ENCODE measurements at regions not wholly inside any gene's neighbourhood (a gene's known extent, or its start where the extent isn't known, plus 50 kb on each side); places are given as distances from the start of the nearest gene placed in this dataset.

- DNase-seq: no peak
- no peaks in the 10 kb centered on the region for H3K27me3 Mint-ChIP-seq
- peaks cover 2% of the 10 kb centered on the region for H3K4me1 Mint-ChIP-seq
- no peak overlapping the region for H3K27ac Mint-ChIP-seq
- H3K4me3 Mint-ChIP-seq: no peak overlapping the region
- peaks cover 3% of the 10 kb centered on the region for H3K9me3 Mint-ChIP-seq
- H3K36me3 Mint-ChIP-seq (ENCODE audit: low read depth): no peaks in the 10 kb centered on the region
- intact Hi-C loops (cut with micrococcal nuclease): no loop called here
These were observed 185.8 kb downstream of the NRIP1 start for GRCh38 chr21:14878971-14879370.

GRCh38 chr21:14877581-14878228 is 187.1 kb downstream of the NRIP1 start:
- Mint-ChIP-seq H3K27me3 (no peaks in the 10 kb centered on the region), H3K9me3 (peaks cover 3% of the 10 kb centered on the region), H3K4me3 (no peak overlapping the region), H3K27ac (no peak overlapping the region), H3K4me1 (peaks cover 2% of the 10 kb centered on the region), H3K36me3 (ENCODE audit: low read depth) (no peaks in the 10 kb centered on the region)
- intact Hi-C loops (cut with micrococcal nuclease): no loop called here
- no peak for DNase-seq

GRCh38 chr21:14876524-14876840 is 188.3 kb downstream of the NRIP1 start:
- intact Hi-C loops (cut with micrococcal nuclease): no loop called here
- Mint-ChIP-seq H3K27me3 (no peaks in the 10 kb centered on the region), H3K4me3 (no peak overlapping the region), H3K36me3 (ENCODE audit: low read depth) (no peaks in the 10 kb centered on the region), H3K27ac (no peak overlapping the region), H3K4me1 (peaks cover 2% of the 10 kb centered on the region), H3K9me3 (no peaks in the 10 kb centered on the region)
- DNase-seq: no peak

GRCh38 chr21:14875704-14876523 is 188.9 kb downstream of the NRIP1 start:
- Mint-ChIP-seq H3K4me3 (no peak overlapping the region), H3K27ac (no peak overlapping the region), H3K27me3 (peaks cover 2% of the 10 kb centered on the region), H3K9me3 (no peaks in the 10 kb centered on the region), H3K36me3 (ENCODE audit: low read depth) (no peaks in the 10 kb centered on the region), H3K4me1 (peaks cover 2% of the 10 kb centered on the region)
- intact Hi-C loops (cut with micrococcal nuclease): no loop called here
- no peak for DNase-seq

GRCh38 chr21:14875186-14875585 is 189.6 kb downstream of the NRIP1 start:
- peaks cover 3% of the 10 kb centered on the region for H3K27me3 Mint-ChIP-seq
- intact Hi-C loops (cut with micrococcal nuclease): no loop called here
- no peak for DNase-seq
- no peak overlapping the region for H3K4me3 Mint-ChIP-seq
- H3K9me3 Mint-ChIP-seq: no peaks in the 10 kb centered on the region
- no peak overlapping the region for H3K27ac Mint-ChIP-seq
- H3K36me3 Mint-ChIP-seq (ENCODE audit: low read depth): no peaks in the 10 kb centered on the region
- H3K4me1 Mint-ChIP-seq: peaks cover 2% of the 10 kb centered on the region

GRCh38 chr21:14874379-14874778 is 190.4 kb downstream of the NRIP1 start:
- intact Hi-C loops (cut with micrococcal nuclease): no loop called here
- no peaks in the 10 kb centered on the region for H3K9me3 Mint-ChIP-seq
- no peak overlapping the region for H3K27ac Mint-ChIP-seq
- peaks cover 1% of the 10 kb centered on the region for H3K4me1 Mint-ChIP-seq
- H3K4me3 Mint-ChIP-seq: no peak overlapping the region
- H3K36me3 Mint-ChIP-seq (ENCODE audit: low read depth): no peaks in the 10 kb centered on the region
- H3K27me3 Mint-ChIP-seq: peaks cover 4% of the 10 kb centered on the region
- DNase-seq: no peak

GRCh38 chr21:14871861-14872260 is 192.9 kb downstream of the NRIP1 start:
- no peaks in the 10 kb centered on the region for H3K36me3 Mint-ChIP-seq (ENCODE audit: low read depth)
- peaks cover 7% of the 10 kb centered on the region for H3K27me3 Mint-ChIP-seq
- no peaks in the 10 kb centered on the region for H3K4me1 Mint-ChIP-seq
- no peaks in the 10 kb centered on the region for H3K9me3 Mint-ChIP-seq
- no peak for DNase-seq
- no peak overlapping the region for H3K4me3 Mint-ChIP-seq
- intact Hi-C loops (cut with micrococcal nuclease): no loop called here
- H3K27ac Mint-ChIP-seq: no peak overlapping the region

- no peak overlapping the region for H3K27ac Mint-ChIP-seq
- intact Hi-C loops (cut with micrococcal nuclease): no loop called here
- no peaks in the 10 kb centered on the region for H3K9me3 Mint-ChIP-seq
- DNase-seq: no peak
- H3K4me1 Mint-ChIP-seq: no peaks in the 10 kb centered on the region
- H3K36me3 Mint-ChIP-seq (ENCODE audit: low read depth): no peaks in the 10 kb centered on the region
- H3K4me3 Mint-ChIP-seq: no peak overlapping the region
- peaks cover 7% of the 10 kb centered on the region for H3K27me3 Mint-ChIP-seq
These were observed 194.0 kb downstream of the NRIP1 start for GRCh38 chr21:14870853-14871149.

GRCh38 chr21:14869984-14870852 is 194.6 kb downstream of the NRIP1 start:
- Mint-ChIP-seq H3K27me3 (peaks cover 7% of the 10 kb centered on the region), H3K4me3 (no peak overlapping the region), H3K9me3 (no peaks in the 10 kb centered on the region), H3K27ac (no peak overlapping the region), H3K4me1 (no peaks in the 10 kb centered on the region), H3K36me3 (ENCODE audit: low read depth) (no peaks in the 10 kb centered on the region)
- intact Hi-C loops (cut with micrococcal nuclease): loop anchor here (10.0 kb wide), 2 partner anchors 195 to 725 kb away; partner anchors contain the start of gene NRIP1
- no peak for DNase-seq

- no peak overlapping the region for H3K4me3 Mint-ChIP-seq
- H3K27ac Mint-ChIP-seq: no peak overlapping the region
- H3K27me3 Mint-ChIP-seq: peaks cover 7% of the 10 kb centered on the region
- H3K36me3 Mint-ChIP-seq (ENCODE audit: low read depth): no peaks in the 10 kb centered on the region
- intact Hi-C loops (cut with micrococcal nuclease): loop anchor here (10.0 kb wide), 2 partner anchors 198 to 728 kb away; partner anchors contain the start of gene NRIP1
- H3K4me1 Mint-ChIP-seq: peaks cover 6% of the 10 kb centered on the region
- H3K9me3 Mint-ChIP-seq: no peaks in the 10 kb centered on the region
- peak; percentile 50 for DNase-seq
These were observed 197.7 kb downstream of the NRIP1 start for GRCh38 chr21:14866859-14867765.

GRCh38 chr21:14864211-14865021 is 200.4 kb downstream of the NRIP1 start:
- peak; percentile 82 for DNase-seq
- H3K9me3 Mint-ChIP-seq: peaks cover 7% of the 10 kb centered on the region
- no peak overlapping the region for H3K27ac Mint-ChIP-seq
- H3K27me3 Mint-ChIP-seq: peaks cover 4% of the 10 kb centered on the region
- no peaks in the 10 kb centered on the region for H3K36me3 Mint-ChIP-seq (ENCODE audit: low read depth)
- intact Hi-C loops (cut with micrococcal nuclease): loop anchor here (1.0 to 10.0 kb wide), 4 partner anchors 200 to 730 kb away; partner anchors contain the start of gene NRIP1
- no peak overlapping the region for H3K4me3 Mint-ChIP-seq
- peaks cover 6% of the 10 kb centered on the region for H3K4me1 Mint-ChIP-seq

GRCh38 chr21:14863745-14864210 is 201.0 kb downstream of the NRIP1 start:
- no peak overlapping the region for H3K27ac Mint-ChIP-seq
- H3K4me3 Mint-ChIP-seq: no peak overlapping the region
- no peaks in the 10 kb centered on the region for H3K36me3 Mint-ChIP-seq (ENCODE audit: low read depth)
- intact Hi-C loops (cut with micrococcal nuclease): loop anchor here (1.0 to 10.0 kb wide), 4 partner anchors 201 to 731 kb away; partner anchors contain the start of gene NRIP1
- peaks cover 2% of the 10 kb centered on the region for H3K27me3 Mint-ChIP-seq
- DNase-seq: no peak
- H3K9me3 Mint-ChIP-seq: peaks cover 7% of the 10 kb centered on the region
- peaks cover 6% of the 10 kb centered on the region for H3K4me1 Mint-ChIP-seq
